GM21723 (cell line): ENCODE measurements at regions not wholly inside any gene's neighbourhood (a gene's known extent, or its start where the extent isn't known, plus 50 kb on each side); places are given as distances from the start of the nearest gene placed in this dataset.

Experiments used
- ATAC-seq: cut with Tn5 transposase; IDR thresholded peaks from one replicate; pipeline ENCODE4 v1.9.1; 2021; ENCODE audit warnings: mild to moderate bottlenecking, moderate library complexity; ENCODE audit not compliant: unreplicated experiment

DNA sequence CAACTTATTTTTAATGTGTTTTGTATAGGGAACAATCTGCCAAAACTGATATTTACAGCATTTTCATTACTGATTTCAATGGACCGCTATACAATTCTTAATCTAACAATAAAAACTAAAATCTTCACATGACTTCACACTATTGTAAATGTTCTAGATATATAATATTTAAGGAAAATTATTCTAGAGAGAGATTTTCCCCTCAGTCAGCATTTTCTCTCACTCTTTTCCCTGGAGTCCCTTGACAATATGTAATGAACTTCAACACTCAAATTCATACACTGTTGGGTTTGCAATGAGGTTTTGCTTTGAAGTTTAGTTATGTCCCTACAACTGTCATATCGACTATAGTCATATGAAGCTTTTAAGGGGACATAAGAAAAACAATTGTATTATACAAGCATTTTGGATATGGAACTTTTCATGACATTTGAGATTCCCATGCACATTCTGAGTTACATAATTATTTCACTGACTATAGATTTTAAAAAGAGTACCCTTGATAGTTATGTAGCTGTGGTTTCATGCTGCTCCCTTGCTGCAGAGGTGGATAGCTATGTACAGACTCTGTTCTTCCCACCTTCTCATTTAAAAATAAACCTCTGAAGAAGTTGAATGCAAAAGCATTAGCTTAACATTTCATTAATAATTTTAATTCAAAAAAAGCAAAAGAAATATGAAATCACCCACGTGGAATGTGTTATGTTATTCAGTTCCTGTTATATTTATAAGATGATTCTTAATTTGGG is 338.5 kb downstream of the AKAIN1 start:
- ATAC-seq = no peak

DNA sequence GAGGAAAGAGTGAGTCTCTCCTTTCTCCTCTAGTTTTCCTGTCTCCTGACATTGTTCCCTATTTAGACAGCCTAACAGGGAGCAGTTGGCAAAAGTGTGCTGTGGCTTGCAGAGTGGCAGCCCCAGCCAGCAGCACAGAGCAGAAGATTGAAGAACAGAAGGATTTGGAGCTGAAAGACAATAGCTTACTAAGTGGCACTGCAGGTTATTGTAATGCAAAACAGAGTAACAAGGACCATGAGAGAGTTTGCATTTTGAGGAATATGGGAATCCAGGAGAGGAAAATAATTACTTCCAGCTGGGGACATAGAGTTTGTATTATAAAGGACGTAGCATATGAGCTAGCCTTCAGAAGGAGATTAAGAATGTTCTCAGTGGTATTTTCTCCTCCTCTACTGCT is 342.4 kb downstream of the AKAIN1 start:
- no peak for ATAC-seq

DNA sequence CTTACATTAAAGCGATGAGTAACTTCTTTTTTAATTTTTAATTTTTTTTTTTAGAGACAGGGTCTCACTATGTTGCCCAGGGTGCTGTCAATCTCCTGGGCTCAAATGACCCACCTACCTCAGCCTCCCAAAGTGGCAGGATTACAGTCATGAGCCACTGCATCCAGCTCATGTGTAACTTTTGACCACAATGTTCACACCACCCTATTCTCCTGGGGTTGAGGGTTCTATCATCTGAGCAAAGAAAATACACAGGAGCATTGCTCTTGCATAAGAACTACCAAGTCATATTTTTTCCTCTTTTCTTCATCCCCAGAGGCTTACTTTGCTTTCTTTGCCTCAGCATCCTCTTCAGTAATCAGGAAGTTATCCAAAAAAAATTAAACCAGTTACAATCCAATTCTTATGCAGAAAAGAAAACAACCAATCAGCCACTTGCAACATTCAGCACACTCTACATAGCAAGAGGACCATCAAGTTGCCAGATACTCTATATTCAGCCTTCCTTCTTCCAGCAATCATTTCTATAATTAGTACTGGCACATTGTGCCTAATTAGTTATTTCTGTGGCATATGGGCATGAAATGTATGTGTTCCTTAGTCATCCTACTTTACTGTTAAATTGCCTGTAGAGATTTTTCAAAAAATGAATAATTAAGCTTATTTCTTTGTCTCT is 345.6 kb downstream of the AKAIN1 start:
- ATAC-seq = no peak

DNA sequence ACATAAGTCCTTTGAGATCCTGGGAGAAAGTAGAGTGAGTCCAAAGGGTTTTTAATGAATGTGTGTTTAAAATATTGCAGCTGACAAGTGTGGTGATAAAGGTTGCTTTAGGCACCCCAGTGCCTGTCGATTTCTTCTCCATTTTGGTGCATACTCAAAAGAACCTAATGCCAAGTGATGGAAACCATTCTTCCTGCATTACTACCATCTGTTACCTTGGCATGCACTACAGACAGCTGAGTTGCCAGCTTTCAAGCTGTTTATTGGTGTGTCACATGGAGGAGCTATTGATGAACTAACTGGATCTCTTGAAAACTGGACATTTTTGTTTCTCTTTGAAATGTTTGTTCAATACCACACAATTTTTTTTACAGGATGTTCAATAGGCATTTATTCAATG is 350.0 kb downstream of the AKAIN1 start:
- no peak for ATAC-seq

DNA sequence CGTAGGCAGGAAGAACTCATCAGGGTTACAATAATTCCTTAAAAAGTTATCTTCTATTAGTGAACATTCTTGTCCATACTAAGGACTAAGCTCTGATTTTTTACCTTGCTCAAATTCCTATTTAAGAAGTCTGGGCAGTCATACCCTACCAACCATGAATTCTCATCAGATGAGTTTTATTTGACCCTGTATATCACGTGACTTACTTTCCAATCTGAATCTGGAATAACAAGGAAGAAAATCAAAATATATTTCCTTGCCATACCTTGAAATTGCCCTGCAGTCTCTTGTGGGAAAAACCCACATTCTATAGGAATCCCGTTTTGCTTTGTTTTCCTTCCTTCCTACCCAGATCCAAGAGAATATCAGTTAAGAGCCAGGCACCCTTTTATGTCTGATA is 352.7 kb downstream of the AKAIN1 start:
- no peak for ATAC-seq

DNA sequence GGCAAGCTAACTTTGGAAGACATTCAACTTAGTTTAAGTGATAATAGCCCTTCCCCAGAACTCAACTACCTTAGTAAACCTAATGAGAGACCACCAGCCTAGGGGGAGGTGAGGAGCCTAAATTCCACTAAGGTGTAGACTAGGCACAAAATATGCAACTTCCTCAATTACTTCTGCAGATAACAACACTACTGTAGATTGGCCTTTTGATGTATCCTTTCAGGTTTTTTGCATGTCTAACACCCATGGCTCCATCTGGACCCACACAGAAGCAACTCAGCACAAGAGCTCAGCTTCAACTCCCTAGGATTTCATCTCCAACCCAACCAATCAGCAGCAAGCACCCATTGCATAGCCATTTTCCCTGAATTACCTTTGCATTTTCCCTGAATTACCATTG is 353.3 kb downstream of the AKAIN1 start:
- ATAC-seq = no peak

DNA sequence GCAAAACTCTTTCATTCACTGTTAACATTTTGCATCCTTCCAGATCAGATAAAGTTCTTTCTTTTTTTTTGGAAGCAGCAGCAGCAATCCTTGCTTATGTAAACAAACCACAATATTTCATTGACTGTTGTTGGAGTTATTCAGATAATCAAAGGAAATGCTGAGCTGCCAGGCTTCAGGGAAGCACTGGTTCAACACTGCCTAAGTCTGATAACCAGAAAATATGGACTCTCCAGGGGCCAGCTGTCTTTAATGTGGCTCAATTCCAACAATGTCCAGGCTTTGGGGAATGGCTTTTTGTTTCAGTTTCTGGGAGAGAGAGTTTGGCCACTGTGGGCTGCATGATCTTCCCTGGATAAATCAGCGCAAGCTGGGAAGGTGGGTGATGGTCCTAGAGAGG is 354.3 kb downstream of the AKAIN1 start:
- ATAC-seq = no peak

DNA sequence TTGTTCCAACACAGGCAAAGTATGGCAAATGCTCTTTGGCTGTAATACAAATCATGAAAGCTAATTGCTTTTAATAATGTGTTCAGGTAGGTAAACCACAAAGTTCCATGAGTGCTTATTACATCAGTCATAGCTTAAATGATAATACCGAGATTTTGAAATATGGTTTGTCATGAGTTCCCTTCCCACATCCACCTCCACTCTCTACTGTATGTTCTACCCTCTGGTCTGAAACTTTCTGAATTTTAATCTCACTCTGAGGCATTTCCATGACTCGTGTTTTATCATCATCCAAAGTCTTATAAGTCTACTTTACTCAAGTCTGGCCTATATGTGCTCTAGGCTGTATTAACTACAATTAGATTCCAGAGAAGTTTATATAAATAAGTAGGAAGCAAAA is 354.8 kb downstream of the AKAIN1 start:
- no peak for ATAC-seq

DNA sequence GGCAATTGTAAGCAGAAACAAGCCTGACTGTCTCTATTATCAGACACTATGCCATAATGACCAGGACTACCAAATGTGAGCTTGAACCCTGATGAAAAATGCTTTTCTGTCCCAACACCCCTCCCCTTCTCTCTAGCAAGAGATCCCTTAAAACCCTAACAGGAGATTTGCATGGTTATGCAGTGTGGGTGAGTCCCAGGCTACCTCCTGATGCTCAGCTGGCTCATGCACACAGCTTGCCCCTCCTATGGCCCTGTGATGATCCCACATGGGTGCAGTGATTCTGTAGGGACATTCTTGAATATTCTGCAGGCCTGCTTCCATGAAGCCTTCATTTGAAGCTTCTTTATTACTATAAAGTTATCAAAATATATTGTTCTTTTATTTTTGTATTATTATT is 357.4 kb downstream of the AKAIN1 start:
- no peak for ATAC-seq

DNA sequence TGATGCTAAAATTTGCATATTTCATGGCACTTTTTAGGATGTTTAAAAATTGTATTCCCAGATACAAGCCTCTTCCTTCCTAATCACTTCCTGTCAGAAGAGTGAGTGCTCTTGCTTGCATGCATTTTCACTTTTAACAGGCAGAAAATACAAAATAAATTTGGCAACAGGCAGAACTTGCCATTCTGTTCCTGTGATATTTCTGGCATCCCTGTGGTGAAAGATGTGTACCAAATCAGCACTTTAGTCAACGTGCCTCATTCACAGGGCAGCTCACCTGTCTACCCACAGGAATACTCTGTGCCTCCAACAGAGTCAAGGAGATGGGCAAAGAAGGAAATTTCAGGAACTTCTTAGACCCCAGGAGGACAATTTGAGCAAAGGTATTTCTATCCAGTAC is 360.9 kb downstream of the AKAIN1 start:
- ATAC-seq = no peak

DNA sequence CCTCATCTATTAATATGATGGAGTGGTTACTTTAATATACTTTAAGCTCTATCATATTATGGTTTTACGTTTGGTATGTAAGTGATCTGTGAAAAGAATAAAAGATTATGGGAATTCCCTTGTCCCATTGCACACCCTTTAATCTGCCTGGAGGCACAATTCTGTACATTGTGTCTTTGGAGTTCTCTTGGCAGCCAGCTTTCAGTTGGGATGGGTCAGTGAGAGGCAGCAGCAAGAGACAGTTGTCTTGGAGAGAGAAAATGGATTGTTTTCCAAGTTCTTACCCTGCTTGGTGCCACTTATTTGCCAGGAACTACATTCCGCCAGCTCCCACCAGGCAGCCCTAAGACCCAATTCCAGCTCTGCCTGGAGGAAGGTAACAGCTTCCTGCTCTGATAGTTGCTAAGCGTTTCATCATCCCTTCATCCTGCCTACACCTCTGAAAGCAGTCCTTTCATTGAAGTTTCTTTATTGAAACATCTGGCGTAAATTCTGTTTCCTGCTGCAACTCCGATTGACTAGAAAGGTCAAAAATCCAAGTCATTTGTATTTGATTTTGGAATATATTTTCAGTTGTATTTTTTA is 365.2 kb downstream of the AKAIN1 start:
- no peak for ATAC-seq

DNA sequence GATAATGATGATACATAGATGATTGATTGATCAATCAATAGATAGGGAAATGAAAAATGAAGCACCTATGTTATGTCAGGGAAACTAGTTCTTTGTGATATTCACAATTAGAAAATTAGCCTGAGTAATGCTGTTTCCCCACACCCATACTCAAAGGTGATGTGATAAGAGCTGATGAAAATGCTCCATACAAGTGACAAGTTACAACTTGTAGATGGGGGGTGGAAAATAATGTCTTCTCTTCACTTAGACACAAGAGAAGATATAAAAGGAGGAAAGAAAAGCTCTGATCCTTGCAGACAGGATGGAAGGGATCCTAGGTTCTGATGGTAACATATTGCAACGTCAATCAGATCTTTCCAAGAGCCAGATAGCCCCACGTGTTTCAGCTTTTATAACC is 365.9 kb downstream of the AKAIN1 start:
- ATAC-seq = no peak

DNA sequence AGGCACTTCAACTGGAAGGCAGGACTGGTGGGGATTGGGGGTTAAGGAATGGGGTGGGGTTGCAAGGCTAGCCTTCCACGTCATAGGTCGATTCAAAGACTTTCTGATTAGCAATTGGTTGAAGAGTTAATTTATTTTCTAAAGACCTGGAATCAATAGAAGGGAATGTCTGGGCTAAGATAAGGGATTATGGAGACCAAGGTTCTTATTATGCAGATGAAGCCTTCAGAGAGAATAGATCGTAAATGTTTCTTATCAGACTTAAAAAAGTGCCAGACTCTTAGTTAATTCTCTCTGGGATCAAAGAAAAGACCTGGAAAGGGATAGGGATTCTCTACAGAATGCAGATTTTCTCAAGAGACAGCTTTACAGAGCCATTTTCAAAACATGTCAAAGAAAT is 368.0 kb upstream of the DLGAP1 start:
- ATAC-seq = no peak

DNA sequence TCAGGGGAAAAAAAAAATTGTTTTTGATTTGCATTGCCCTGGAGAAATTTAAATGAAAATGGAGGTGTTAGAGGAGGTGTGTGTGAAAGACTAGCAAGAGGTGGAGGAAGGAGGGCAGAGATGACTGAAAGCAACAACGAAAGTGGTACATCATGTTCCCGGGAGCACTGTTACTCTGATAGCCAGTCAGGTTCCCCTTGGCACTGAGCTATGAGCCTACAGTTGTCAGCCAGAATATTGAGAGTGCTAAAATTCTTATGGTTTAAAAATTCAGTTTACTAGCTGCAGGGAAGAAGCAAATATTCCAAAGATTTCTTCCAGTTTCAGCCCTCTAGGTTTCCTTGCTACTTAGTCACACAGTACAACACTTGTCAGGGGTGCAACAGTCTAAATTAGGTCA is 366.7 kb upstream of the DLGAP1 start:
- no peak for ATAC-seq

DNA sequence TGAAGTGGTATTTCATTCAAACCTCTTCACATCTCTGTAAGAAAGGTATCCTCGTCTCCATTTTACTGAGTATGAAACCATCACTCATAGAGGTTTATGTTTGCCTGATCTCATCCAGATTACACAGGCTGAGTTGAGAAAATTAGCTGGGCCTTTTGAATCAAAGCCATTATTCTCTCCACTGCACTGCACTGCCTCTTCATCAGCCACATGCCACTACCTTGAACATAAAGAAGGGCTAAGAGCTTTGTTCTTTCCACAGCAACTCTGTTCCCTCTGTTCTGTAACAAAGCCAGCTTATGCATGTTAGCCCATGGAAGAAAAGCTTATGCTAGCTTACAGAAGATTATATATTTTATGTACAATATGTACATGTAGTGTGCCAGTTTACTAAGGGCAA is 362.6 kb upstream of the DLGAP1 start:
- no peak for ATAC-seq

DNA sequence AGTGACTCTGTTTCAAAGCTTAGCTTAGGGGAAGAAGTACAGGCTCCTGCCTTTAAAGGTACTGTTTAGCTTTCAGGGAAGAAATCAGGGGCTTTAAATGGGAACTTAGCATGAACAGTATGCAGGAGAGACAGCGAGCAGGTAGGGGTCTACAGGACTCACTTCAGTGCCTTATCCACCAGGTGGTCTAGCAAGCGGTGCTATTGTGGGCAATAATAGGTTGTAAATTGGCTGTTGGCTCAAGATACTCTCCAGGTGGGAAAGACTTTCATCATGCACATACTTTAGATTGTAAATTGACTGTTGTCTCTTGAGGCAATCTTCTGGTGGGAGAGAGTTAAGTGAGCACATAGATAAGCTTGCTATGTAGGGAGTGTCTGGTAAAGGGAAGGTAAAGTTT is 358.6 kb upstream of the DLGAP1 start:
- ATAC-seq = no peak

DNA sequence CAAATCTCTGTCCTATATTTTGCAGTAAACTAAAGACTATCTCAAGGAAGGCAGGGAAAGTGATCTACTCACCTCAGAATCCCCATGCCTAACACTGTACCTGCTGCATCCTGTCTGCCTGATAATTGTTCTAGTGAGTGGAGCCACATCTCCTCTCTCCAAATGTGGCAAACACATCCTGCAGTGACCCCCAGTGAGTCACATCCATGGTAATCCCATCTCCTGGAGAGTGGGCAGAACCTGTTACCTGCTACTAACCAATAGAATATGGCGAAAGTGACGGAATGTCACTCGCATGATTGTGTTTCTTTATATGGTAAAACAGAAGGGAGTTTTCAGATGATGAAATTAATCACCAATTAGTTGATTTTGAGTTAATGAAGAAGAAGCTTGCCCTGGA is 353.8 kb upstream of the DLGAP1 start:
- ATAC-seq = no peak

DNA sequence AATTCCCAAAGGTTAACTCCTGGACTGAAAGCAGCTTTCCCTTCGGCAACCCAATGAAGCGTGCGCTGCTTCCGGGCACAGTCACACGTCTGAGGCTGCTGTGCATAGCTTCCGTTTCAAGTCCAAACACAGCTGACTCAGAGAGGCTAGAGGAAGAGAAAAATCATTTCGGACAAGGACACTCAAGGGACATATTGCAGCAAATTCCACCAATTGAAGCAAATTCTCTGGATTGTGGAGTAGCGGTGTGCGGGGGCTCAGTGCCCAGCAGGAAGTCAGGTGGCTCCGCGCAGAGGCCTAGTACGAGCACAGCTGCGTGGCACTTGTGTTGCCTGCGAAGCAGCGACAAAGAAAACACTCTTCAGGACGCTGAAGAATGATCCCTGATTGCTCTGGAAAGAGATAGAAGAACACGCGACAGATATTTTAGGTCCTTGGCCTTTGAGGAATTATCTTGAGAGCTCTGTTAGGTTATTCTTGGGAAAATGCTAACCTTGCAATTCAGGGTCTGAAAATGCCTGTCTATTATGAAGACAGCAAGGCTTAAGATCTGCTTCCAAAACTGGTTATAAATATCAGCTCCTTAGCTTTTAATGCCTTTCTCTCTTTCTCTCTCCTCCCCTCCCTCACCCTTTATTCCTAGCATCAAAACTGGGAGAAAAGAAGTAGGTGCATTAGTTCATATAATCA is 352.6 kb upstream of the DLGAP1 start:
- ATAC-seq = no peak

DNA sequence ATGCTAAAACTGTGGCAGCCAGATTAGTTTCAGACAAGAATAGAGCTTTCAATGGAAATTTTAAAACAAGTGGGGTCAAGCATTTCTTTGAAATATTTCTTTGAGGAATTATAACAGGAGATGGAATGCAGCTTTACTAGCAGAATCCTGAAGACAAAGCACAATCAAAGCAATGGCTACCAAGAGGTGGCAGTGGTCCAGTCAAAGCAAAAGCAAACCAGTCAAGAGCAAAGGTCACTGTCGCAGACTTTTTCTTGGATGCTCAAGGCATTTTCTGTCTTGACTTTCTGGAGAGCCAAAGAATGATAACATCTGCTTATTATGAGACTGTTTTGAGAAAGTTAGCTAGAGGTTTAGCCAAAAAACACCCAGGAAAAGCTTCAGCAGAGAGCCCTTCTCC is 351.2 kb upstream of the DLGAP1 start:
- no peak for ATAC-seq

DNA sequence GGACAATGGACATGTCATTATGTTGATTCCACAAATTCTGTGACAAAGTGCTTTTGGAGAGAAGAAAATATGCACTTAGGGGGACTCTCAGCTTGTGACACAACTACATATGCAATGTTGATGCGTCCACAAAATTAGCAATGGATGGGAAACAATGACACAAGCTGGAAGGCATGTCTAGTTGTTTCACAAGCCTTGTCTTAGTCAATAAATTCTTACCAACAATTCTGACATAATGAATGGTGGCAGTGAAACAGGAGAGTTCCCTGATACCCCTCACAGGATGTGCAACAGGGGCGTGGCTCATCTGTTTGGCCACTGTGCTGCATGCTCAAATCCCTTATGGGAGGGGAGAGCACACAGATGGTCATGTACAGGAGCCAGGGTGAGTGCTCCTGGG is 347.2 kb upstream of the DLGAP1 start:
- no peak for ATAC-seq

DNA sequence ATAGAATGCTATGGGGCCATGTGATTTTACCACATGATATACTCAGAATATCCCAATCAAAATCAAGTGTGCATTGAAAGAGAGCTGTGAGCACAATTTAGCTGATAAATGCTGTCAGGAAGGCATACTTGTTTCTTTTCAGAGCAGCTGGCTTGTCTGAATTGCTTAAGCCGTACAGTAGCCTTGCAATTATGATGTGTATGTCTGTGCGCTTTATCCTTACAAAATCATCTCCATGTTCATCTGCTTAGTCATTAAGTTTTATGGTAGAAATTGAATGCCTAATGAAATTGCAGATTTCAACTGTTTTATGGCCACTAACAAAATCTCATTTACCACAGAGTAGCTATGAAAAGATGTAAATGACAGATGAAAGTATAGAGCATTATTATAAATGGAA is 346.0 kb upstream of the DLGAP1 start:
- ATAC-seq = no peak
